Prostate gland (tissue), 2 donors: ENCODE measurements at regions not wholly inside any gene's neighbourhood (a gene's known extent, or its start where the extent isn't known, plus 50 kb on each side); places are given as distances from the start of the nearest gene placed in this dataset.

Experiments
- DNase-seq: peaks from one replicate; pipeline ENCODE4 v3.0.0-alpha.2; 2019; ENCODE audit warnings: low spot score
- H3K27ac ChIP-seq, 2 donors: fragments of 200-600 bp; sonication (generic); 2 replicates each; pipeline ENCODE4 v1.5.1; 2017 to 2019
- H3K27me3 ChIP-seq: fragments of 200-600 bp; sonication (generic); replicated peaks from 2 replicates; pipeline ENCODE4 v1.5.1; 2019; ENCODE audit not compliant: insufficient read depth
- H3K36me3 ChIP-seq, 2 donors: fragments of 200-600 bp; sonication (generic); 1 replicate in 1 of 2; 2 replicates in 1 of 2; pipeline versions ENCODE4 v1.5.1 to v1.8.1; 2017 to 2019
- H3K4me1 ChIP-seq: fragments of 200-600 bp; sonication (generic); replicated peaks from 2 replicates; pipeline ENCODE4 v1.5.1; 2019
- H3K4me3 ChIP-seq, 2 donors: fragments of 200-600 bp; sonication (generic); 2 replicates each; pipeline ENCODE4 v1.5.1; 2017 to 2019
- H3K9me3 ChIP-seq: fragments of 200-600 bp; sonication (generic); 2 replicates; pipeline ENCODE4 v1.5.1; 2017
- CTCF ChIP-seq, 4 experiments: fragments of 200-600 bp in 2 of 4; fragments of 450-650 bp in 2 of 4; sonication (generic) in 2 of 4; IDR thresholded peaks; 1 replicate in 3 of 4; 2 replicates in 1 of 4; pipeline ENCODE4 v1.5.1; 2016 to 2019; ENCODE audit warnings: antibody characterized with exemption in 4 of 4, mild to moderate bottlenecking in 2 of 4, moderate library complexity in 2 of 4
- POLR2A ChIP-seq: fragments of 450-650 bp; IDR thresholded peaks from one replicate; pipeline ENCODE4 v1.6.1; 2016; ENCODE audit warnings: antibody characterized with exemption, mild to moderate bottlenecking
- POLR2AphosphoS5 ChIP-seq: sonication (generic); formaldehyde crosslinking; IDR thresholded peaks from one replicate; pipeline ENCODE4 v1.6.1; 2017; ENCODE audit warnings: antibody characterized with exemption
- WGBS: methylation state at CpG from one replicate; pipeline ENCODE4 v1.1.5; 2018; 5-methylcytosine and 5-hydroxymethylcytosine counted together
- intact Hi-C: fragments of 100-400 bp; cut with DNase I; formaldehyde crosslinking; loops from one replicate; pipeline ENCODE4 v1.14.2; 2022

- whole genome bisulfite sequencing, result 95% methylated on average over 4 of the region's 4 CpGs
- no peak overlapping the region for H3K4me3 ChIP-seq
- TF ChIP-seq POLR2A, result no peak
- TF ChIP-seq CTCF (IDR thresholded peaks at IDR 0.05), result no peak
- no peak for TF ChIP-seq POLR2AphosphoS5
- no peaks in the 10 kb centered on the region for H3K27me3 ChIP-seq
- H3K36me3 ChIP-seq, result no peaks in the 10 kb centered on the region
- H3K4me1 ChIP-seq, result no peaks in the 10 kb centered on the region
- intact Hi-C loops, result no loop called here
- DNase-seq, result no peak
- H3K27ac ChIP-seq, result no peak overlapping the region
- H3K9me3 ChIP-seq, result no peaks in the 10 kb centered on the region
Measured at GRCh38 chr6:112697265-112697664, 350.1 kb downstream of the RFPL4B start.

GRCh38 chr6:112701201-112701600, 354.1 kb downstream of the RFPL4B start:
- Histone ChIP-seq H3K4me1 (no peaks in the 10 kb centered on the region), H3K27ac (no peak overlapping the region), H3K9me3 (no peaks in the 10 kb centered on the region), H3K36me3 (no peaks in the 10 kb centered on the region), H3K4me3 (no peak overlapping the region), H3K27me3 (no peaks in the 10 kb centered on the region)
- intact Hi-C loops, result no loop called here
- whole genome bisulfite sequencing, result 70% methylated on average over 5 of the region's 5 CpGs
- no peak for DNase-seq
- TF ChIP-seq CTCF (IDR thresholded peaks at IDR 0.05) (no peak), POLR2A (no peak), POLR2AphosphoS5 (no peak)

- no peaks in the 10 kb centered on the region for H3K36me3 ChIP-seq
- no peak for TF ChIP-seq POLR2A
- intact Hi-C loops, result no loop called here
Measured at GRCh38 chr6:112710710-112711109, 363.6 kb downstream of the RFPL4B start.

GRCh38 chr6:112713402-112713801, 366.3 kb downstream of the RFPL4B start:
- Histone ChIP-seq H3K4me1 (no peaks in the 10 kb centered on the region), H3K27ac (no peak overlapping the region), H3K36me3 (no peaks in the 10 kb centered on the region), H3K4me3 (no peak overlapping the region), H3K9me3 (no peaks in the 10 kb centered on the region), H3K27me3 (no peaks in the 10 kb centered on the region)
- no peak for TF ChIP-seq CTCF (IDR thresholded peaks at IDR 0.05)
- TF ChIP-seq POLR2A, result no peak
- no peak for TF ChIP-seq POLR2AphosphoS5
- intact Hi-C loops, result no loop called here
- no peak for DNase-seq
- WGBS, result 81% methylated on average over 2 of the region's 2 CpGs

More at GRCh38 chr6:112710710-112711109, 363.6 kb downstream of the RFPL4B start:
- no peaks in the 10 kb centered on the region for H3K4me1 ChIP-seq
- no peaks in the 10 kb centered on the region for H3K9me3 ChIP-seq
- no peak for DNase-seq
- no peak overlapping the region for H3K27ac ChIP-seq
- no peaks in the 10 kb centered on the region for H3K27me3 ChIP-seq
- no peak overlapping the region for H3K4me3 ChIP-seq
- WGBS, result 90% methylated on average over 2 of the region's 2 CpGs

- no peaks in the 10 kb centered on the region for H3K27me3 ChIP-seq
- WGBS, result 77% methylated on average over 3 of the region's 3 CpGs
- H3K36me3 ChIP-seq, result no peaks in the 10 kb centered on the region
- TF ChIP-seq POLR2A, result no peak
- TF ChIP-seq CTCF (IDR thresholded peaks at IDR 0.05), result no peak
- no peak for TF ChIP-seq POLR2AphosphoS5
- DNase-seq, result no peak
- H3K4me1 ChIP-seq, result no peaks in the 10 kb centered on the region
- intact Hi-C loops, result no loop called here
- H3K9me3 ChIP-seq, result no peaks in the 10 kb centered on the region
- no peak overlapping the region for H3K27ac ChIP-seq
- no peak overlapping the region for H3K4me3 ChIP-seq
Measured at GRCh38 chr6:112717401-112717800, 370.3 kb downstream of the RFPL4B start.
